Endothelial cell of umbilical vein (primary cell): ENCODE measurements at regions not wholly inside any gene's neighbourhood (a gene's known extent, or its start where the extent isn't known, plus 50 kb on each side); places are given as distances from the start of the nearest gene placed in this dataset.

Experiments
- BruUV-seq: library from RNA; stranded (reverse); fragments of 400-500 nt; replicated peaks from 2 replicates; lab custom pipeline; 2021; lab: Mats Ljungman, UMichigan
- CTCF ChIA-PET: fragments of 300-600, 350-600 bp; sonication (Branson Sonifier 250); formaldehyde crosslinking; loops from one replicate; lab custom pipeline; 2021; ENCODE audit warnings: antibody characterized with exemption, inconsistent platforms; lab: Charles Lee
- POLR2A ChIA-PET: fragments of 300-600, 350-600 bp; sonication (Branson Sonifier 250); formaldehyde crosslinking; loops from one replicate; lab custom pipeline; 2021; ENCODE audit warnings: antibody characterized with exemption, inconsistent platforms; lab: Charles Lee
- DNase-seq: peaks from one replicate; pipeline ENCODE4 v3.0.0-alpha.2; 2011; ENCODE audit warnings: low read depth, low spot score
- FAIRE-seq: peaks from 2 replicates; lab custom pipeline; 2011; peaks lifted over from hg19 to GRCh38; lab: Jason Lieb, UNC
- H2AFZ ChIP-seq: 2 replicates; pipeline ENCODE4 v1.6.0; 2012; ENCODE audit warnings: low read depth, low read length, control low read depth, inconsistent platforms
- H3K27ac ChIP-seq: 2 replicates; pipeline ENCODE4 v1.5.1; 2011; ENCODE audit warnings: low read depth, mild to moderate bottlenecking, control low read depth, low read length, moderate library complexity; ENCODE audit not compliant: insufficient read depth
- H3K27me3 ChIP-seq, 2 experiments: 2 replicates each; pipeline versions ENCODE4 v1.6.0 to v1.6.1; 2011; ENCODE audit warnings: low read length in 2 of 2, mixed read lengths in 1 of 2; ENCODE audit not compliant: control insufficient read depth in 2 of 2, insufficient read depth in 2 of 2
- H3K36me3 ChIP-seq, 2 experiments: 2 replicates in 1 of 2; 3 replicates in 1 of 2; pipeline ENCODE4 v1.5.1; 2011; ENCODE audit warnings: low read length in 2 of 2, mild to moderate bottlenecking in 1 of 2, moderate library complexity in 1 of 2; ENCODE audit not compliant: control insufficient read depth in 2 of 2, insufficient read depth in 2 of 2; ENCODE audit errors: extremely low read depth in 1 of 2
- H3K4me1 ChIP-seq: 3 replicates; pipeline ENCODE4 v1.5.1; 2011; ENCODE audit warnings: mild to moderate bottlenecking, low read length; ENCODE audit not compliant: control insufficient read depth, insufficient read depth; ENCODE audit errors: extremely low read depth
- H3K4me2 ChIP-seq: 2 replicates; pipeline ENCODE4 v1.6.1; 2011; ENCODE audit warnings: low read length, control low read depth, mixed read lengths; ENCODE audit not compliant: insufficient read depth
- H3K4me3 ChIP-seq, 3 experiments: fragments of 200-600 bp in 1 of 3; sonication (generic), shearing (Covaris generic) in 1 of 3; replicated peaks in 1 of 3; 2 replicates each; pipeline ENCODE4 v1.5.1; 2011 to 2016; ENCODE audit warnings: control low read depth in 3 of 3, low read length in 3 of 3, mild to moderate bottlenecking in 2 of 3, inconsistent platforms in 1 of 3, low read depth in 1 of 3, moderate library complexity in 1 of 3; ENCODE audit not compliant: insufficient read depth in 1 of 3
- H3K79me2 ChIP-seq: 2 replicates; pipeline ENCODE4 v1.6.0; 2012; ENCODE audit warnings: low read length, inconsistent platforms; ENCODE audit not compliant: control insufficient read depth, insufficient read depth
- H3K9ac ChIP-seq: replicated peaks from 2 replicates; pipeline ENCODE3; 2011; ENCODE audit warnings: low read length, control low read depth; ENCODE audit not compliant: insufficient read depth; ENCODE audit errors: extremely low read depth
- H3K9me1 ChIP-seq: replicated peaks from 3 replicates; pipeline ENCODE4 v1.6.0; 2011; ENCODE audit warnings: mild to moderate bottlenecking, low read length; ENCODE audit not compliant: control insufficient read depth, insufficient read depth; ENCODE audit errors: extremely low read depth
- H3K9me3 ChIP-seq: replicated peaks from 2 replicates; pipeline ENCODE4 v1.5.1; 2012; ENCODE audit warnings: low read length, inconsistent platforms; ENCODE audit not compliant: control insufficient read depth, insufficient read depth
- H4K20me1 ChIP-seq: replicated peaks from 2 replicates; pipeline ENCODE3; 2011; ENCODE audit warnings: mild to moderate bottlenecking, low read length; ENCODE audit not compliant: control insufficient read depth, insufficient read depth; ENCODE audit errors: extremely low read depth
- EZH2 ChIP-seq: IDR thresholded peaks from 2 replicates; pipeline ENCODE4 v1.6.1; 2012; ENCODE audit warnings: borderline replicate concordance, low read depth, mild to moderate bottlenecking, moderate library complexity, low read length, inconsistent platforms; ENCODE audit not compliant: severe bottlenecking
- FOS ChIP-seq: IDR thresholded peaks from 2 replicates; pipeline ENCODE4 v1.6.1; 2011; ENCODE audit warnings: mild to moderate bottlenecking, low read length, moderate library complexity, borderline replicate concordance; ENCODE audit not compliant: insufficient read depth
- GATA2 ChIP-seq: IDR thresholded peaks from 2 replicates; pipeline ENCODE4 v1.7.0; 2011; ENCODE audit warnings: low read depth, mild to moderate bottlenecking, moderate library complexity, mixed read lengths, low read length; ENCODE audit not compliant: insufficient read length, insufficient read depth
- JUN ChIP-seq: IDR thresholded peaks from 2 replicates; pipeline ENCODE4 v1.6.1; 2011; ENCODE audit warnings: borderline replicate concordance, low read depth; ENCODE audit not compliant: insufficient read length, insufficient read depth
- MAX ChIP-seq: IDR thresholded peaks from 2 replicates; pipeline ENCODE4 v1.6.1; 2011; ENCODE audit not compliant: insufficient read depth, insufficient read length
- MYC ChIP-seq: IDR thresholded peaks from one replicate; pipeline ENCODE4 v1.6.1; 2011; ENCODE audit warnings: mild to moderate bottlenecking, low read depth, low read length
- POLR2A ChIP-seq: IDR thresholded peaks from 2 replicates; pipeline ENCODE4 v1.6.1; 2012; ENCODE audit warnings: low read depth, mild to moderate bottlenecking, control low read depth, low read length
- POLR2AphosphoS5 ChIP-seq: IDR thresholded peaks from 2 replicates; pipeline ENCODE4 v1.6.1; 2012; ENCODE audit warnings: low read depth, mild to moderate bottlenecking, control low read depth, low read length, moderate library complexity; ENCODE audit not compliant: insufficient read depth
- dilution Hi-C: fragments of 300-500 bp; cut with MboI; formaldehyde crosslinking; loops from one replicate; pipeline ENCODE4 v1.15.0; 2019; ENCODE audit warnings: low sequenced_read_pairs; ENCODE audit not compliant: extremely low pct_ligation_motif_present
- intact Hi-C: fragments of 100-400 bp; cut with micrococcal nuclease; formaldehyde crosslinking; loops from one replicate; pipeline ENCODE4 v1.10.0; 2022
- TF ChIP-seq, protein P1 (sequence below), 2 donors: IDR thresholded peaks; 1 replicate in 1 of 2; 2 replicates in 1 of 2; pipeline ENCODE4 v1.5.1; 2011; ENCODE audit warnings: low read length in 2 of 2, mild to moderate bottlenecking in 2 of 2, moderate library complexity in 2 of 2, control low read depth in 1 of 2, inconsistent platforms in 1 of 2, low read depth in 1 of 2; ENCODE audit not compliant: insufficient read depth in 1 of 2; ENCODE audit errors: extremely low read depth in 1 of 2

- H4K20me1 ChIP-seq: no peaks in the 10 kb centered on the region
- no peaks in the 10 kb centered on the region for H3K27me3 ChIP-seq
- ChIA-PET CTCF (no interaction called here), POLR2A (no interaction called here)
- H3K9ac ChIP-seq: no peak overlapping the region
- no peak for DNase-seq
- H3K4me3 ChIP-seq: no peak overlapping the region
- no peak for TF ChIP-seq MYC
- TF ChIP-seq, protein P1, sequence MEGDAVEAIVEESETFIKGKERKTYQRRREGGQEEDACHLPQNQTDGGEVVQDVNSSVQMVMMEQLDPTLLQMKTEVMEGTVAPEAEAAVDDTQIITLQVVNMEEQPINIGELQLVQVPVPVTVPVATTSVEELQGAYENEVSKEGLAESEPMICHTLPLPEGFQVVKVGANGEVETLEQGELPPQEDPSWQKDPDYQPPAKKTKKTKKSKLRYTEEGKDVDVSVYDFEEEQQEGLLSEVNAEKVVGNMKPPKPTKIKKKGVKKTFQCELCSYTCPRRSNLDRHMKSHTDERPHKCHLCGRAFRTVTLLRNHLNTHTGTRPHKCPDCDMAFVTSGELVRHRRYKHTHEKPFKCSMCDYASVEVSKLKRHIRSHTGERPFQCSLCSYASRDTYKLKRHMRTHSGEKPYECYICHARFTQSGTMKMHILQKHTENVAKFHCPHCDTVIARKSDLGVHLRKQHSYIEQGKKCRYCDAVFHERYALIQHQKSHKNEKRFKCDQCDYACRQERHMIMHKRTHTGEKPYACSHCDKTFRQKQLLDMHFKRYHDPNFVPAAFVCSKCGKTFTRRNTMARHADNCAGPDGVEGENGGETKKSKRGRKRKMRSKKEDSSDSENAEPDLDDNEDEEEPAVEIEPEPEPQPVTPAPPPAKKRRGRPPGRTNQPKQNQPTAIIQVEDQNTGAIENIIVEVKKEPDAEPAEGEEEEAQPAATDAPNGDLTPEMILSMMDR (IDR thresholded peaks at IDR 0.05; ENCODE audit: extremely low read depth in 1 of 2, insufficient read depth in 1 of 2, low read depth in 1 of 2, low read length in 2 of 2): no peak
- TF ChIP-seq POLR2A: no peak
- TF ChIP-seq JUN: no peak
- no peak for TF ChIP-seq EZH2
- TF ChIP-seq MAX: no peak
- no peak for TF ChIP-seq POLR2AphosphoS5
- no peak for TF ChIP-seq FOS
- no peak for TF ChIP-seq GATA2
- H3K4me2 ChIP-seq: no peak overlapping the region
- no peaks in the 10 kb centered on the region for H3K79me2 ChIP-seq
- no peaks in the 10 kb centered on the region for H3K9me1 ChIP-seq
- H3K9me3 ChIP-seq: peaks cover 2% of the 10 kb centered on the region
- dilution Hi-C loops: no loop called here
- H3K4me1 ChIP-seq: no peaks in the 10 kb centered on the region
- no peak for FAIRE-seq
- no peaks in the 10 kb centered on the region for H3K36me3 ChIP-seq
- H2AFZ ChIP-seq: no peak overlapping the region
- H3K27ac ChIP-seq: no peak overlapping the region
- BruUV-seq: no TSS peak
- intact Hi-C loops: no loop called here
Measured at GRCh38 chr19:31039151-31039550, 310.1 kb downstream of the TSHZ3 start.
